Ureter (tissue), 1 donor: ENCODE measurements at regions not wholly inside any gene's neighbourhood (a gene's known extent, or its start where the extent isn't known, plus 50 kb on each side); places are given as distances from the start of the nearest gene placed in this dataset.

Experiments used
- DNase-seq: peaks from one replicate; pipeline ENCODE4 v3.0.0-alpha.2; 2020; ENCODE audit warnings: low spot score
- donor health status: DM: yes; HTN: yes; CAD: no.

DNA sequence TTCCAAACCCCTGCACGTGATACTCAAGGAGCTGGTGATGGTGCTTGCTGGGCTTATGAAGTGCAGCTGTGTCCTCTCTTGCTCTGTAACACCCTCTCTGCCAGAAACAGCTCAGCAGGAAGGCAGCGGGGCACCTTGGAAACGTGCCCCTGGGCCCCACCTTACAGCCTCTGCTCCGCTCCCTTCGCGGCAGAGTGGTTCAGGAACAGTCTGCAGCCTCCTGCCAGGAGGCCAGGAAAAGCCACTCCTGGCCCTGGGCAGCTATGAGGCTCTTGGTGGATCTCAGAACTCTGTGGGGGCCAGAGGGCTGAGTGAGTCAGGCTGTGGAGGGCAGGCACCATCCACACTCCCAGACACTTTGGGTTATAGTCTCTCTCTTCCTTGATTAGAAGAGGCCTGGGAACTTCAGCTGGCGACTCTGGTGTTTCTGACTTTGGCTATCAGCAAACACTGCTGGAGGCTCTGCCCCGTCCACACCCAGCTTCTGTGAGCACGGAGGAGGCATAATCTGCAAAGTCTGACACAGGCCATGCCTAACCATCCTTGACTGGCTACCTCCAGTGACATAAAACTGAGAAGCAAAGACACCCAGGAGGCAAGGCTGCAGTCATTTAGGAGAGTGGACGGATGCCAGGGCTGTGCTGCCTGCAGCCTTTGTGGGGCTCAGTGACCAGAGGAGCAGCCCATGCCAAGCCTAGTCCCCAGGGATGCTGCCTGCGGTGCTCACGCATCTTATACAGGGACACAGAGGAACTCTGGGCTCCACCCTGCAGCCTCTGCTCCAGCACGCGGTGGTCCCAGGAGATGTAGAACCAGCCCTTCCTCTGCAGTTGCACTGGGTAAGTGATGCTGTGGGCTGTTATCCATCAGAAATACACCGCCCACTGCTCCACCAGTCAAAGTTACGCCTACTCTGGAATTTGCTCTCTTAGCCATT, 65.3 kb downstream of the METRNL start:
- no peak for DNase-seq

DNA sequence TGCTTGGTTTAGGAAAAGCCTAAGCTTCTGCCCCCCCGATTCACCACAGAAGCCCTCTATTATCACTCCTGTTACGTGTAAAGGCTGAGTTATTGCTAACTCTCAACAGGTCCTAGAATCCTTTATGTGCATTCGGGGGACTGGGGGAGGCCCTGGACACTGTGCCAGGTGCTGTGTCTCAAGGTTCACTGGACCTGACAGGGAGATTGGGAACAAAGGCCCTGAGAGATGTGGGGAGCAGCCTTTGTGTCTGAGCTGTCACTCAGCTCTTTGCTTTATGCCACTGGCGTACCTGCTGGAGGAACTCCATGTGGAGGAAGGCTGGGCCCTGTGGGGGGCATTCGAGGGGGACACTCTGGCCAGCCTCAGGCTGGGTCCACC, 65.9 kb downstream of the METRNL start:
- no peak for DNase-seq

DNA sequence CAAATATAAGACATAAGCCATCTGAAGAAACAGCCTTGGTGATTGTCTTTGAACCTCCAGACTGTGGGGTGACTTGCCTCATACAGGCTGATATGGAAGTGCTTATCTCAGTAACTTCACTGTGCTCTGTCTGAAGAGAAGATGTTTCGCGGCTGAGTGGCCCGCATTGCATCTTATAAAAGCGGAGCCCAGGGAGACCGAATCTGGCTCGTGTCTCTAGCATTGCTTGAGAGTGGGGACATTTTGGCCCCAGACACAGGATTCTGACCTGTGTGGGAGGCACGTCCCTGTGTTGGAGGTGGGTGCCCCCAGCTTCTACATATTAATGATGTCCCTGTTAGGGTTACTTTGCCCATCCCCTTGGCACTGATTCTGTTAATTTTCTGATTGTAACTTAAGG, 66.4 kb downstream of the METRNL start:
- no peak for DNase-seq

DNA sequence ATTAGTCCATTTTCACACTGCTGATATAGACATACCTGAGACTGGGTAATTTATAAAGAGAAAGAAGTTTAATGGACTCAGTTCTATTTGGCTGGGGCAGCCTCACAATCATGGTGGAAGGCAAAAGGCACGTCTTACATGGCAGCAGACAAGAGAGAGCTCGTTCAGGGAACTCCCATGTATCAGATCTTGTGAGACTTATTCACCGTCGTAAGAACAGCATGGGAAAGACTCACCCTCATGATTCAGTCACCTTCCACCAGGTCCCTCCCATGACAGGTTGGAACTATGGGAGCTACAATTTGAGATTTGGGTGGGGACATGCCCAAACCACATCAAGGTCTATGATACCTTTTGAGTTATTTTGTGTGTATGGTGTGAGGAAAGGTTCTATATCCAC, 66.9 kb downstream of the METRNL start:
- DNase-seq, result no peak

DNA sequence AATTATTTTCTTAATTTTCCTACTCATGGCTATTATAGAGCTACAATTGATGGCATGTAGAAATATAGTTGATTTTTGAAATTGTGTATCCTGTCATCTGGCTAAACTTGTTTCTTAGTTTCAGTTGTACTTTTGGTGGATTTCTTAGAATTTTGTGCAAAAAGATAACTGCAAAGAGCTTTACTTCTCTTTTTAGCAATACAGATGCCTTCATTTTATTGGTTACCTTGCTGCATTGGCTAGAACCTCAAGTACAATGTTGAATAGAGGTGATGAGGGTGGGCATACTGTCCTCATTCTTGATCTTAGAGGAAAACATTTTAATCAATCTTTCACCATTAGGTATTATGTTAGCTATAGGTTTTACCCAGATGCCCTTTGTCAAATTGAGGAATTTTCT, 67.9 kb downstream of the METRNL start:
- DNase-seq, result no peak

DNA sequence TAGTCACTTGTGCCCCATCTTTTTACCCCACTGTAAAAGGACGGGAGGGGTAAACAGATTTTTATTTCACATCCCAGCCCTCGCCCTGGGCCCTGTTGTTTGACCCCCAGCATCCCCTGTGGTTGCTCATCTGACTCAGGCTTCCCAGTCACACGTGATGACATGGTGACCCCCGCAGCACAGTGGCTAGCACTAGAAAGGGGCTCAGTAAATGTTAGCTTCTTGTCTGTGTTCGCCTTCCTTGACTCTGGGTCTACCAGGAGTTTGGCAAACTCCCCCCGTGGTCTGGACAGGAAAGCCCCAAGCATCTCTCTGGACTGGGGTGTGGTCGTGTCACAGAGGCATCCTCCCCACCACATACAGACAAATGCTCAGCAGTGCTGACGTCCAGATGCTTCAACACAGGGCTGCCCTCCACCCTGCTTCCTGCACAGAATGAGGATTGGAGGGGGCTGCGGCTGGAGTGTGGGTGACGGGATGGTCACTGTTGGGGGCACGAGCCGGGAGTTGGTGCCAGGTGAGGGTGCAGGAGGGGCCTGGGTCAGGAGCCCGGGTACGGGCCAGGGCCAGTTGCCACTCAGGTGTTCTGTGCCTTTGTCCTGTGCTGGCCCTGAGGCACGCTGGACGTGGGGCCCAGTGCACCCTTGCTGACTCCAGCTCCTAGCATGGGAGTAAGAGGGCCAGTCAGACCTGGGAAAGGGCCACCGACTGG, 69.1 kb downstream of the METRNL start:
- DNase-seq, result no peak

DNA sequence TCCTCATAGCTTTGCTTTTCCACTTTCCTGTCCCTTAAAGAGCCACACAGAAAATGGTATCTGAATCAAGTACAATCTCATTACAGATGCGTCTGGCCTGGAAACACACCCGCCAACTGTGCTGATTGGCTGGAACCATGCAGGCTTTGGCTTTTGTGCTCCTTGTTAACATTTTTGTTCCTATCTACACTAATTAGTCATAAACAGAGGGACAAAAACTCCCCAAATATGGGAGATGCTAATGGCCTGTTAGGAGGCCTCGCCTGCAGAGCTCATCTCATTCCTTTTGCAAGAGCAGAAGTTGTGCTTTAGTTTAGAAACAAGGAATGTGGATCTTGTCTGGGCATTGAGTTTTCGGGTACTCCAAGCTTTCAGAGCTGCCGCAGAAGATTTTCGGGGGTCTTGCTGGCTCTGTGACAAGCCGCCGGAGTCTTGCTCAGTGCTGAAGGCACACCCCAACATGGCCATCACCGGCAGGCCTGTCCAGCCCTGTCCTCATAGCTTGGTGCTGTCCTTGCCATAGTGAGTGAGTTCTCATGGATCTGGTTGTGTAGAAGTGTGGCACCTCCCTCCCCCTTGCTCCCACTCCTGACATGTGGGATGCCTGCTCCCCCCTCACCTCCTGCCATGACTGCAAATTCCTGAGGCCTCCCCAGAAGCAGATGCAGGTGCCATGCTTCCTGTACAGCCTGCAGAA, 69.8 kb downstream of the METRNL start:
- no peak for DNase-seq

DNA sequence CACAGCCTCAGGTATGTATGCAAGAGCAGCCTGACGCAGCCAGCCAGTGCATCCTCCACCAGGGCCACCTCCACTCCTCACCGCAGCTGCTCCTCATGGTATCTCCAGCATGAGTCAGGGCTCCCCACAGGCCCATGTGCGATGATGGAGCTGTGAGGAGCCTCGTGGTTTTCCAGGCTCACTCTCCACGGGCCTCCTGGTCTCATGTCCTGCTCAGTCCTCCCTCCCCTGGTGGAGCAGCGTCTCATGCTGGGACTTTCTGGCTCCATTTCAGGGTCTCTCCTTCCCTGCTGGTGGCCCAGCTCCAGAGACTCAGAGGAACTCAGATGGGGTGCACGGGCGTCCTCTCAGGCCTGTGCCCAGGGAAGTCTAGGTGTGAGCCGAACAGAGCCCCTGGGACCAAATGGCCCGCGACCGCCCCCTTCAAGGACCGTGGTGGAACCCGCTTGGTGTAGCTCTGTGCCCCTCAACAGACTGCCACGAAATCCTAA, 70.4 kb downstream of the METRNL start:
- DNase-seq, result no peak

DNA sequence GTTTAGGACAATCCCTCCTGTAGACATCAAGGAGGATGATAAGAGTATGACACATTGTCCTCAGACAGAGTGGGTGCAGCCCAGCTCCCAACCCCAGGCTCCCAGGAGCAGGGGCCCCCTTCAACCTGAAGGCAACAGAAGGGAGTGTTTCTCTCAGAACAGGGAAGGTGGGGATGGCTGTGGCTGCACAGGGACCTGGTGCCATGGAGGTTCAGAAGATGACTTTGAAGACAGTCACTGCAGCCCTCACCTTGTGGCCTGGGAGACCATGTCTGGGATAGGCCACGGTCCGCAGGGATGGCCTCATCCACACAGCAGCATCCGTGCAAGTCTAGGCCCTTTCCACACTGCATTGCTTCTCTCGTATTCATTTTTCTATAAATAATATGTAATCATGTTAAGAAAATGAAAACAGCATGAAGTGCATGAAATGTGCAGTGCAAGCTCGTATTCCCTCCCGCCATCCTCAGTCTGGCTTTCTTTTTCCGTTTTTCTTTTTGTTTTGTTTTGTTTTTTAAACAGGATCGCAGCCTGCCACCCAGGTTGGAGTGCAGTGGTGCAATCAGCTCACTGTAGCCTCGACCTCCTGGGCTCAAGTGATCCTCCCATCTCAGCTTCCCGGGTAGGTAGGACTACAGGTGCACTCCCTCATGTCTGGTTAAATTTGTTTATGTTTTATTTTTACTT, 71.1 kb downstream of the METRNL start:
- no peak for DNase-seq

DNA sequence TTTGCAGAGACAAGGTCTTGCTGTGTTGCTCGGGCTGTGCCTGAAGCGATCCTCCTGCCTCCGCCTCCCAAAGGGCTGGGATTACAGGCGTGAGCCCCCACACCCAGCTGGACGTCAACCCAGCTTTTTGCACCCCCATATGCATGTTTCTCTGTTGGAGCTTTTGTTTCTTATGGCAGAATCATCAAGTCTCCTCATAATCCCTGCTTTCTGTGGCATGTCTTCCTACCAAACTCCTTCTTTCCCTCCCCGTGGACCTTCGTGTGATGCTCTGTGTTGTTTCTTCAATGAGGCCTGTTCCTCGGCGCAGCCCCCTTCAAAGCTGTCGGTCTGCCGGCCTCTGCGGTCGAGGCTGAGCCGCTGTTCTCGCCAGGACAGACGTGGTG, 71.6 kb downstream of the METRNL start:
- DNase-seq, result no peak

DNA sequence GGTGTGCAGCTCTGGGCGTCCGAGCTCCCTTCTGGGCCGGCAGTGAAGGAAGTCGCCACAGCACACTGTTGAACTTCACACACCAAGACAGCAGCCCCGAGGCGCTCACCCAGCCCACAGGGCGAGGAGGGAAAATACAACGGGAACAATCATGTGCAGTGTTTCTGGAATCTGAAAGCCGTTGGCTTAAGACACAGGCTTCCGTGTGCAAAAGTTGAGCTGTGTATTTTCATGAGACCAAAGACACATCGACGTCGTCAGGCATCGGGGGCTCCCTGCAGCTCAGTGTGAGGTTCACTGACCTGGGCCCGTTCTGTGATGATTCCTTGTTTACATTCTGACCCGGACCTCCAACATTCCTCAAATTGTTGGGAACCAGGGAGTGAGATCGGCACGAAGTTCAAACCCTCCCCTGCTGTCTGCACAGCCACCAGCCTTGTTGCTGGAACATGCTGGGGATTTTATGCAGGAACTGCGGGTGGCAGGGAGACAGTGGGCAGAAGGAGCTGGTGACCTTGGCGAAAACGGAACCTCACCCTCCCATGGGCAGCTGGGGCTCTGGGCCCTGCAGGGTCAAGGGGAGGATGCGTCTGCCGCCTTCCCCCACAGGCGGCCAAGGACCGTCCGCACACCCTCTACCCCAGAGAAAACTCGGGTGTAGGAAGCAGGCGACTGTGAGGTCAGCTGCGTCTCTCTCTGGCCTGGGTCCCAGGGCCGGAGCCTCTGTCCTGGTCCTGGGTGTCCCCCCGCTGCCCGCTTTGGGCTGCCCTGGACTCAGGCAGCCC, 72.2 kb downstream of the METRNL start:
- DNase-seq, result no peak

DNA sequence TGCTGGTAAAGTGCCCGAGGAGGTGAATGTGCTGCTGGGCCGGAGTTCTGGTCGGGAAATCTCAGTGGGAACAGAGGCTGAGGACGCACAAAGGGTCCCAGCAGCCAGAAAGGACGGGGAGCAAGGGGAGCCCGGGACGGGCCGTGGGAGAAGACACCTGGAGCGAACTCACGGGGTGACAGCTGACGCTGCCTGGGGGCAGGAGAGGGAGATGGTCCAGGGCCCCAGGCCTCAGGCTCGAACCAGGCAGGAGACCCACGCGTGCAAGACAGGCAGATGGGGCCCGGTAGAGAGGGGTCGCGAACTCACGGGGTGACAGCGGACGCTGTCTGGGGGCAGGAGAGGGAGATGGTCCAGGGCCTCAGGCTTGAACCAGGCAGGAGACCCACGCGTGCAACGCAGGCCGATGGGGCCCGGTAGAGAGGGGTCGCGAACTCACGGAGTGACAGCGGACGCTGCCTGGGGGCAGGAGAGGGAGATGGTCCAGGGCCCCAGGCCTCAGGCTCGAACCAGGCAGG, 72.9 kb downstream of the METRNL start:
- no peak for DNase-seq

DNA sequence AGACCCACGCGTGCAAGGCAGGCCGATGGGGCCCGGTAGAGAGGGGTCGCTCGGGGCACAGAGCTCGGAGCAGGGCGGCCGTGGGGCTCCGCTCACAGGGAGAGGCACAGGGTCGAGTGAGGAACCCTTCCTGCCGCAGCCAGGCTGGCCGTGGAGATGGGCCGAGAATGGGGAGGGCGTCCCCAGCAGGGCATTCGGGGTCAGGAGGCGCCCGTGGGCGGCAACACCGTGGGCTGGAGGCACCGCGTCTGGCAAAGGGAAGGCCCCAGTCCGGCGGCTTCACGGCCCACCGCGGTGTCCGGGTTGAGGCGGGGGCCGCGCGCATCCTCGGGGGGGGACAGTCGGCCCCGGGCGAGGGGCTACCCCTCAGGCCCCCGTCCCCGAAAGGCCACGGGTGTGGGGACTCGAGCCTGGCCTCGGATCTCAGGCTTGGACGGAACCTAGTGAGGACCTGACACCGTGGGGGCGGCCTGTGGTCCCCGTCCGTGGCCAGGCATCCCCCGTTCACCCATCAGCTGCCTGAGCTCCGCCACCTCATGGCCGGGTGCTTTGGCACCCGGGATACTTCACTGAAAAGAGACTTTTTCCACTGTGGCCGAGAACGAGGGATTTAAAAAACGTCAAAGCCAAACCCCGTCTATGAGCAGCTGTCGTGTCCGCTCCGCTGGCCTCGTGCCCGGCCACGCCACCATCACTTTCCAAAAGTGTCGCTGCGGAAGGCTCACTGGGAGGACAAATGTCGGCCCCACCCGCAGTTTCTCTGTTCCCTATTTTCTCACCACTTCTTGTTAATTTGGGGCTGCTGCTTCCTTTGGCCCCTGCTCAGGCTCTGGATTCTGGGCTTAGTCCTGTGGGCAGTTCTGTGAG, 73.6 kb downstream of the METRNL start:
- DNase-seq, result no peak

DNA sequence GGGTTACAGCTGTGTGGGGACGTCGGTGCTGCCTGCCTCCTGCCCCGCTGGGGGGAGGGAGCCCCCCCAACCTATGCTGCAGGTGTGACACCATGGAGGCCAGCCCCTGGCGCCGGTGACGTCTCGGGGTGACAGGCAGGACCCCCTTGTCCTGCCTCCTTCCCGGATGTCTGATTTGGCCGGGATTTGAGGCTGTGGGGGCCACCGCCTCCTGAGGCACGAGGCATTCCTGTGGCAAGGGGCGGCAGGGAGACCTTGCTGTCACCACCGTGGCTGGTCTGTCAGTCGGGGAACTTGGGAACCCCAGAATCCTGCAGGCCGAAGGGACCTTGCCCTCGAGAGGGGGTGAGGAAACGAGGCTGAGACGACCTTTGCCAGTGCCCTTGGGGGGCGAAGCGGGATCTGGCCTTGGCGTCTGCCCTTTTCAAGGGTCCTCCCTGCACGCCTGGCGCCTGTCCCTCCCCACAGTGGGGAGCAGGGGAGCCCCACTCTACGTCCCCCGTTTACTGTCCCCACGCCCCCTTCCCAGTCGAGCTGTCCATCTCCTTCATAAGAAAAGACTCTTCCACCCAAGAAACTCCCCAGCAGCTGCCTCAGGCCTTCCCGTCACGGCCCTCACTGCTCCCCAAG, 74.4 kb downstream of the METRNL start:
- DNase-seq, result no peak

DNA sequence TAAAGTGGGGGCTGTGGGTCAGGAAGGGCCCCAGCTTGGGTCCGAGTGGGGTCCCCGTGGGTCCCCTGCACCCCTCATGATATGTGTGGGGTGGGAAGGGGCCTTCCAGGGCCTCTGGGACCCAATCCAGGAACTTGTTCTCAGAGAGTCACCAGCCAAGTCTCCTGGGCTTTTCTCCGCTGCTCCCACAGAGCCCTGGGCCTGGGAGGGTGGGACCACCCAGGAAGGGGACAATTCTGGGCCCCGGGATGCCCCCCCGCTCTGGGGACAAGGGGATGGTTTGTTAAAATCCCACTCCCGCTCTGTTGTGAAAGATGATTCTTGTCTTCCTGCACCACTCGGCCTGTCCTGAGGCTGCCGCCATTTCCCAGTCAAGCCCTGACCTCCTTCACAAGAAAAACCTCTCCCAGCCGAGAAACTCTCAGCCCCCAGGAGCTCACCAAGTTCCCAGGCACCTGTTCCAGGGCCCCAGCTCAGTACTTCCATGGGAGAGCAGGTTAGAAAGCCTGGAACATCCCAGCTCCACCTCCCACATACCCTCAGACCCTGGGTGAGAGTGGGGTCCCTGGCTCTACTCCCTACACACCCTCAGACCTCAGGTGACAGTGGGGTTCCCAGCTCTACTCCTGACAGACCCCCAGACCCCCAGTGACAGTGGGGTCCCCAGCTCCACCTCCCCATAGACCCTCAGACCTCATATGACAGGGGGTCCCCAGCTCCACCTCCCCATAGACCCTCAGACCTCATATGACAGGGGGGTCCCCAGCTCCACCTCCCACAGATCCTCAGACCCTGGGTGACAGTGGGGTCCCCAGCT, 75.1 kb downstream of the METRNL start:
- DNase-seq, result no peak

DNA sequence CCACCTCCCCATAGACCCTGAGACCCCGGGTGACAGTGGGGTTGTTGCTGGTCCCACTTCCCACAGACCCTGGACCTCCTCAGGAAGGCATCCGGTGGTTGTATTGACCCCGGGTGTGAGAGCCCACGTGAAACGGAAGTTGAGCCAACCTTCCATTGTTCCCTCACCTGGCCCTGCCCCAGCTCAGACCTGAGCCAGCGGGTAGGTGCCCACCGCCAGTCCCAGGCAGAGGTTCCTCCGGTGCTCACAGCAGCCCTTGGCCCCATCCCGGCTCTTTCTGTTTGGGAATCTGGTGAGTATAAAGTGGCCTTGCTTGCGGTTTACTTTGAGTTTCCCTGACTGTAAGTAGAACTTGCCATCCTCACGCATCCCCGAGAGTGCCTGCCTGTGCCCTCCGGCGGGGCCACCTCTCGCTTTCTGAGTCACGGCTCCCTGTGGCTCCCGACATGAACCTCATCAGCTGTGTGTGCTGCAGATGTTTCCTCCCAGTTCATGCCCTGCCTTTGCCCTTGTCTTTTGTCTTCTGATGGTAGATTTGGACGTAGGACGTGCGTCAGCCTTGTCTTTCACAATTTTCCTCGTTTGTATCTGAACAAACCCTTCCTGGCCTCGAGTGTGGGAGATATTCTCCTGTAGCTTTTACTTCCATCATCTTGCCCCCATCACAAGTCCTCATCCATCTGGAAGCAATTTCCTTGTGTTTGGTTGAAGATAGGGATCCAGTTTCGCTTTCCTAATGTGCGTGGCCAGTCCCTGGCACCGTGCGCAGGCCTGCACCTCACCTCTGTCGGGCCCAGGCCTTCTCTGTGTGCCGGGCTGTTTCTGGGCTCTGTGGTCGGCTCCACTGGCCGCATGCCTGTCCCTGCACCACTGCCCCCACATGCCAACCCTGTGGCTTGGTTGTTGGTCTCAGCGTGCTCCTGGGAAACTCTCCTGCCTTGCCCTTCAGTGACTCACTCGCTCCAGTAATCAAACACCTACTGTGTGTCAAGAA, 76.0 kb downstream of the METRNL start:
- DNase-seq, result no peak

DNA sequence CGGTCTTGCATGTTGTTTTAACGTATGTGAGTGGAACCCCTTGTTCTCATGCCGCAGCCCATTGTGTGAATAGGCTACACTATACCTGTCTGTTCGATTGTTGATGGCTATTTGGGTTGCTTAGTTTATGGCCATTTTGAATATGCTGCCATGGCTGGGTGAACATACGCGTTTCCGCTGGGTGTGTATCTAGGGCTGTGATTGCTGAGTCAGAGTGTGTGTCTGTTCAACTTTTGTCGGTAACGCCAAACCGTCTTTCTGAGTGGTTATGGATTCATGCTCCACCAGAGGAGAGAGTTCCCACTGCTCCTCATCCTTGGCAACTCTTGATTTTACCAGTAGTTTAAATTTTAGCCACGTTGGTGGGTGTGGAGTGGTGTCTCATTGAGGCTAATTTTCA, 77.0 kb downstream of the METRNL start:
- no peak for DNase-seq
